ENCODE measurements at regions not wholly inside any gene's neighbourhood (a gene's known extent, or its start where the extent isn't known, plus 50 kb on each side); places are given as distances from the start of the nearest gene placed in this dataset.

DNA sequence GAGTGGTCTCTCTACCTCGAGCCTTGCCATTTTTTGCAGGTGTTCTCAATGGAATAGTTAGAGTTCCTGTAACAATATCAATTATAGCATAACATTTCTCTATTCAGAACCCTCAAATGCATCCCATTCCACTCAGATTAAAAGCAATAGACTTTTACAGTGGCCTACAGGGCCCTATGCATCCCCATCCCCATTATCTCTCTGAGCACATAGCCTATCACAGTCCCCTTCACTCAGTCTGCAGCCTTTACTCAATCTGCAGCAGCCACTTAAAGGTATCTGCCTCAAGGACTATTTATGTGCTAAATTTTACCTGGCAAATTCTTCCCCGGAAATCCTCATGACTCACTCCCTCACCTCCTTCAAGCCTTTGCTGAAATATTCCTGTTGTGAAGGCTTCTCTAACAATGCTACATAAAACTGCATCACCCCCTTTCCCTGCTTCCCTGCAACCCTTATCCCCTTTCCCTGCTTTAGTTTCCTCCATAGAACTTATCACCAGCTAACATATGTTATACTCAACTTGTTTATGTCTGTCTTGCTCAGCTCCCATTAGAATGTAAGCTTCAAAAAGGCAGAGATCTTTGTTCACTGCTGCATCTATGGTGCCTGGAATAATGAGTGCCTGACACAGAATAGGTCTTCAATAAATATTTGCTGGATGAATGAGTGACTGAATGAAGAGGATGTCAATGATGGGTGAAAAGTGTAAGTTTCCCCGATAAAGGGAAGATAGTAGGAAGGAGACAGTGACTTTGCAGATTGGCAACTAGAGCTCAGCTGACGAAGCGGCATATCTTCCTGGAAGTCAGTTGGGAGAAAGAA, 54.1 kb upstream of the ZNF366 start:
- H3K36me3 ChIP-seq (ENCODE audit: control insufficient read depth in 5 of 5, insufficient read depth in 5 of 5, low read length in 5 of 5), result no peaks in the 10 kb centered on the region
- H3K27me3 ChIP-seq (ENCODE audit: control insufficient read depth in 5 of 5, insufficient read depth in 4 of 5, low read length in 5 of 5), result no peaks in the 10 kb centered on the region
- no peak overlapping the region for H3K27ac ChIP-seq (ENCODE audit: low read depth, low read length)
- H3K4me3 ChIP-seq (ENCODE audit: low read depth in 1 of 5, low read length in 5 of 5), result no peak overlapping the region
- H3K9ac ChIP-seq (ENCODE audit: low read length in 5 of 5), result no peak overlapping the region
- no peaks in the 10 kb centered on the region for H3K9me3 ChIP-seq (ENCODE audit: control insufficient read depth in 5 of 5, low read length in 5 of 5)
- peaks cover 0 to 15% (median 14%) of the 10 kb centered on the region in 5 donors for H3K4me1 ChIP-seq (ENCODE audit: control insufficient read depth in 5 of 5, insufficient read depth in 5 of 5, low read length in 5 of 5)

DNA sequence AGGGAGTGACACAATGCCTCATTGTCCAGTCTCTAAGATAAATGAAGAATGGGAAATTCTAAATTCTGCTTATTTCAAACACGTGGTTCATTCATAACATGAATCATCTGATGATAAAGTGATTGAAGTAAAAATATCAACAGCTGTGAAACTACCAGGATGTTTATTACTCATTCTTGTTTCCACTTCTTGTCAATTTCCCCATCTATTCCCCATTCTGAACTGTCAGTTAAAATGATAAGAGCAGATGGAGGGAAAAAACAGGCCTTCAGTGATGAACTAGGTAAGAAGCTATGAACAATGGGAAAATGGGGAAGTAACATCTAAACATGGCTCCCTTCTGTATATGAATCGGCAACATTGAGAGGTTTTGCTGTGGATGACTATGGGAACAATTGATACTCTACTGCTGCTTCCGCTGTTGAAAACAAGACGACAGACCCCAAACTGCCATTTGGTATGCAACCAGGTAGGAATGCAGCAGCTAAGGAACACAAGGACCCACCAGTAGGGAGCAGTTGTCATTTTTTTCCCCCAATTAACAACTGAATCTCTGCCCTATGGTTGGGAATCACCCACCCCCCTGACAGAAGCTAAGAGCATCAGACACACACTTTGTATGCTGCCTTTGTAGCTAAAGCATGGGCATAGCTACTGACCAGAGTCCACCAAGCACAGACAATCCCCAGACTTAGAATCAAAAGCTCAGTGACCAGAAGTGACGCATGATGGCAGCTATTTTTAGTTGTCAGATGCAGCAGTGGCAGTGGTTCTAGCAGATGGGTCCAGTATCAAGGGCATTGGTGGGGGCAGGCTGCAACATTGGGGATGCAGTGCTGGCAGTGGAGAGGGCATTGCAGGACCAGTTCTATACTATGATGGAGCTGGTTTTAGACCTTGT, 52.9 kb upstream of the ZNF366 start:
- Histone ChIP-seq H3K9me3 (ENCODE audit: control insufficient read depth in 5 of 5, low read length in 5 of 5) (no peaks in the 10 kb centered on the region), H3K4me3 (ENCODE audit: low read depth in 1 of 5, low read length in 5 of 5) (no peak overlapping the region), H3K4me1 (ENCODE audit: control insufficient read depth in 5 of 5, insufficient read depth in 5 of 5, low read length in 5 of 5) (peaks cover 0 to 26% (median 22%) of the 10 kb centered on the region in 5 donors), H3K9ac (ENCODE audit: low read length in 5 of 5) (no peak overlapping the region), H3K27ac (ENCODE audit: low read depth, low read length) (no peak overlapping the region), H3K27me3 (ENCODE audit: control insufficient read depth in 5 of 5, insufficient read depth in 4 of 5, low read length in 5 of 5) (no peaks in the 10 kb centered on the region), H3K36me3 (ENCODE audit: control insufficient read depth in 5 of 5, insufficient read depth in 5 of 5, low read length in 5 of 5) (no peaks in the 10 kb centered on the region)

DNA sequence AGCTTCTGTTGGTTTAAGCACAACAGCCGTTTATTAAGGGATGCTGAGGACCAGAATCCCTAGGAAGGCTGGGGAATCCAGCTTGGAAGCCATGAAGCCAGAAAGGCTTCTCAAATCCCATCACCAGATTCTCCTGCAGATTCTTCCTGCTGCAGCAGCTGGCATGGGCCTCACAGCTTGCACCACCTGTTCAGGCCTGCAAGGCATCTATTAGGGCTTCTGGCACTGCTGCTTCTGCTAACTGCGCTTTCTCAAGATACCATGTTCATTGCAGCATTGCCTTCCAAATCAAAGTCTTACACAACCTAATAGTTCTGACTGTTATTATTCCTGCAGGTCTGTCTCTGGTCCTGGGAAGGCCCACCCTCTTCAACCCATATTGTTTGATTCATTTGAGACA, 51.2 kb upstream of the ZNF366 start:
- Histone ChIP-seq H3K4me1 (ENCODE audit: control insufficient read depth in 5 of 5, insufficient read depth in 5 of 5, low read length in 5 of 5) (peaks cover 0 to 28% (median 22%) of the 10 kb centered on the region in 5 donors), H3K4me3 (ENCODE audit: low read depth in 1 of 5, low read length in 5 of 5) (no peak overlapping the region), H3K27ac (ENCODE audit: low read depth, low read length) (no peak overlapping the region), H3K36me3 (ENCODE audit: control insufficient read depth in 5 of 5, insufficient read depth in 5 of 5, low read length in 5 of 5) (no peaks in the 10 kb centered on the region), H3K9ac (ENCODE audit: low read length in 5 of 5) (no peak overlapping the region), H3K27me3 (ENCODE audit: control insufficient read depth in 5 of 5, insufficient read depth in 4 of 5, low read length in 5 of 5) (no peaks in the 10 kb centered on the region), H3K9me3 (ENCODE audit: control insufficient read depth in 5 of 5, low read length in 5 of 5) (no peaks in the 10 kb centered on the region)

DNA sequence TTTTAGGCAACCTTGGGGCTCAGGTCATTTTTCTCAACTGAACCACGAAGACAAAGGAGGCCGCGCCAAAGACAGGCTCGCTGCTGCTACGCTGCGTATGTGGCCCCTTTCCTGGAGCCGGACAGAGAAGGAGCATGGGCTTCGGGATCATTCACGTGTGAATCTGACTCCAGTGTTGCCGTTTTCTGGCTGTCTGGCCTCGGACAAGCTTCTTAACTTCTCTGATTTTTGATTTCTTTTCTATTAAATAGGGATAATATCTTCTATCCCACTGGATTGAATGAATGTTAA, 50.8 kb upstream of the ZNF366 start:
- H3K36me3 ChIP-seq (ENCODE audit: control insufficient read depth in 5 of 5, insufficient read depth in 5 of 5, low read length in 5 of 5), result no peaks in the 10 kb centered on the region
- no peak overlapping the region for H3K9ac ChIP-seq (ENCODE audit: low read length in 5 of 5)
- H3K27ac ChIP-seq (ENCODE audit: low read depth, low read length), result peak overlapping the region; percentile 66
- H3K4me3 ChIP-seq (ENCODE audit: low read depth in 1 of 5, low read length in 5 of 5), result no peak overlapping the region
- H3K27me3 ChIP-seq (ENCODE audit: control insufficient read depth in 5 of 5, insufficient read depth in 4 of 5, low read length in 5 of 5), result no peaks in the 10 kb centered on the region
- H3K4me1 ChIP-seq (ENCODE audit: control insufficient read depth in 5 of 5, insufficient read depth in 5 of 5, low read length in 5 of 5), result peaks cover 0 to 28% (median 22%) of the 10 kb centered on the region in 5 donors
- no peaks in the 10 kb centered on the region for H3K9me3 ChIP-seq (ENCODE audit: control insufficient read depth in 5 of 5, low read length in 5 of 5)

DNA sequence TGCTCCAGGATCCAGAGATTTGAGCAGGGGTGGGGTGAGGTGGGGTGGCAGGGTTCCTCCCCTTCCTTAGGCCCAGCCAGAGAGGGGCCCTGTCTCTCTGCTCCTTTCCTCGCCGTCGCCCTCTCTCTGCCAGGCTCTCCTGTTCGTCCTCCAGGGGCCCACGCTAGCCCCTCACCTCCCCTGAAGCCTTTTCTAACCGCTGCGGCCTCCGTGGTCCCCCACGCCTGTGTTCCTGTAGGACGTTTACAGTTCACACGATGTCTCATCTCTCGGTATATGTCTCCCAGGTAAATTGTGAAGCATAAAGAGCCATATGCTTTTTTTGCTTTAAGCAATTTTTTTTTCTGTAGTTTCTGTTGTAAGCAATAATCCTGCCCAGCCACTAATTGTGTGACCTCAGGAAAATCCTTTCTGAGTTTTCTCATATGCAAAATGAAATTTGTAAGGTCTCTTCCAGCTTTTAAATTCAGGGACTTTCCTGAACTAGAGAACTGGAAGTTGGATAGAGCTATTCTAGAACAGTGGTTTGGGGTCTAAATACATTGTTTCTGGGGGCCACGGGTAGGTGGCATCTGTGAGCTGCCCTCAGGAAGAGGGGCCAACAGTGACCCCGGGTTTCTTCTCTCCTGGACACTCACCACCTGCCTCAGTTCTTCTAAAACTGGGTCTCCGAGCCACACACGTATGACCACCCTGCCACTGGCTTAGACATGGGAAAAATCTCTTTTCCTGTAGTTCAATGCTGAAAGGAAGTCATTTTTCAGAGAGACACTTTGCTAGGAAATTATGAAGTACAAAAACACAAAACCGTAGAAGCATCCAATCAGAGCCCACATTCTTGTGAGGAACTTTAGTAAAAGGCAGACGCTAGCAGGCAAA, 50.2 kb upstream of the ZNF366 start:
- Histone ChIP-seq H3K9me3 (ENCODE audit: control insufficient read depth in 5 of 5, low read length in 5 of 5) (no peaks in the 10 kb centered on the region), H3K27me3 (ENCODE audit: control insufficient read depth in 5 of 5, insufficient read depth in 4 of 5, low read length in 5 of 5) (no peaks in the 10 kb centered on the region), H3K4me1 (ENCODE audit: control insufficient read depth in 5 of 5, insufficient read depth in 5 of 5, low read length in 5 of 5) (peaks cover 0 to 28% (median 24%) of the 10 kb centered on the region in 5 donors), H3K36me3 (ENCODE audit: control insufficient read depth in 5 of 5, insufficient read depth in 5 of 5, low read length in 5 of 5) (no peaks in the 10 kb centered on the region), H3K9ac (ENCODE audit: low read length in 5 of 5) (peak overlapping the region in 4 of 5 donors; percentile 65 to 78 (median 74)), H3K27ac (ENCODE audit: low read depth, low read length) (peak overlapping the region; percentile 66), H3K4me3 (ENCODE audit: low read depth in 1 of 5, low read length in 5 of 5) (peak overlapping the region; percentile 37 to 70 (median 61))

All from subcutaneous abdominal adipose tissue (tissue), 5 donors.